HFF-Myc (cell line): ENCODE measurements at regions not wholly inside any gene's neighbourhood (a gene's known extent, or its start where the extent isn't known, plus 50 kb on each side); places are given as distances from the start of the nearest gene placed in this dataset.

ENCODE experiments used
- DNase-seq: peaks from one replicate; pipeline ENCODE4 v3.0.0-alpha.2; 2011; ENCODE audit warnings: low read depth; ENCODE audit errors: extremely low read depth
- H3K4me3 ChIP-seq: replicated peaks from 2 replicates; pipeline ENCODE4 v1.5.1; 2011; ENCODE audit warnings: low read depth, mild to moderate bottlenecking, control low read depth, low read length
- TF ChIP-seq, protein P1 (sequence below): IDR thresholded peaks from 2 replicates; pipeline ENCODE4 v1.5.1; 2012; ENCODE audit warnings: mild to moderate bottlenecking, low read depth, low read length, control low read depth; ENCODE audit errors: missing control alignments

DNA sequence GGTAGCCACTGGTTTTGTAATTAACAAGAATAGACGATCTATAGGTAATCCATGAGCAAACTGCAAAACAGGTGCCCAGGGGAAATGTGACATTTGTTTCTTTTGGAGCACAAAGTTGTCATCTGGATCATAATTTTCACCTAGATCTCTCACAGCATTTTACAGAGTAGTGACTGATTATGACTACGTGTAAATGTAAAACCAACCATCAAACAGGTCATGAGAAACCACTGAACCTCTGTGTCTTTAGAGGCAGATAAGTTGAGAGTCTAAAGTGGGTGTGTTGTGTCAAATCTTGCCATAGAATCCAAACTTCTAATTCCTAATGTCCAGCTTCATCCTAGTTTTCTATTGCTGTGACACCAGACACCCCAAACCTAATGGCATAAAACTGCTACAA is 648.1 kb downstream of the MID1IP1 start:
- H3K4me3 ChIP-seq, result no peak overlapping the region
- TF ChIP-seq, protein P1, sequence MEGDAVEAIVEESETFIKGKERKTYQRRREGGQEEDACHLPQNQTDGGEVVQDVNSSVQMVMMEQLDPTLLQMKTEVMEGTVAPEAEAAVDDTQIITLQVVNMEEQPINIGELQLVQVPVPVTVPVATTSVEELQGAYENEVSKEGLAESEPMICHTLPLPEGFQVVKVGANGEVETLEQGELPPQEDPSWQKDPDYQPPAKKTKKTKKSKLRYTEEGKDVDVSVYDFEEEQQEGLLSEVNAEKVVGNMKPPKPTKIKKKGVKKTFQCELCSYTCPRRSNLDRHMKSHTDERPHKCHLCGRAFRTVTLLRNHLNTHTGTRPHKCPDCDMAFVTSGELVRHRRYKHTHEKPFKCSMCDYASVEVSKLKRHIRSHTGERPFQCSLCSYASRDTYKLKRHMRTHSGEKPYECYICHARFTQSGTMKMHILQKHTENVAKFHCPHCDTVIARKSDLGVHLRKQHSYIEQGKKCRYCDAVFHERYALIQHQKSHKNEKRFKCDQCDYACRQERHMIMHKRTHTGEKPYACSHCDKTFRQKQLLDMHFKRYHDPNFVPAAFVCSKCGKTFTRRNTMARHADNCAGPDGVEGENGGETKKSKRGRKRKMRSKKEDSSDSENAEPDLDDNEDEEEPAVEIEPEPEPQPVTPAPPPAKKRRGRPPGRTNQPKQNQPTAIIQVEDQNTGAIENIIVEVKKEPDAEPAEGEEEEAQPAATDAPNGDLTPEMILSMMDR, result no peak
- DNase-seq, result no peak

DNA sequence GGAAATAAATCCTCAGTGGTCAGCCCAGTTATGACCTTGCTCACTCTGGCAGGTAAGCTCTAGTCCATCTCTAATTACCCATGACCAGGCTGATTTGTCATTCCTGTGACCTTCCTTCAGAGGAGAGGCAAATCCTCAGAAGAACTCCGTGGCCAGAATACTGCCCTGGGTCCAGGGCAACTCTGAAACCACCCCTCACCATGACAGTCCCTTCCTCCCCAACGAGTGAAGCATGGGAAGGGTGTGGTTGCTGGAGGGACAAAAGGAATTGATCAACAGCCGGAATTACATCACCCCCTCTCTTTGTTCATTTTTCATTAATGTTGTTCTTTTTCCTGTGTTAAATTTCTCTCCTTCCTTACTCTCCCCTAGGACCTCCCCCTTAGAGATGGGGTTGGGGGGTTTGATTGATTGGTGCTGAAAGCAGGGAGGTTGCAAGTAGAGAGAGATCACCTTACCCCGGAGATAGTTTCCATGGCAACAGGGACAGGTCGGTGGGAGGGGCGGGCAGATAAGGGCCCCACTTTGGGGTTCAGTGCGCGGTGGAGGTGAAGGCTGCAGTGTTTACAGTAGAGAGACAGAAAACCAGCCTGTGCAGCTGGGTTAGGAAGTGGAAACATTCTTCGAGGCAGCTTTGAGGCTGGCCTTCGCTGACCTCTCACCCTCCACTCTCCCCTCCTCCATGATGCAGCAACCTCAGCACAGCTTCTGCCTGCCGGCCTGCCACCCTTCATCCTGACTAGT is 647.4 kb downstream of the BCOR start:
- TF ChIP-seq, protein P1, result no peak
- no peak overlapping the region for H3K4me3 ChIP-seq
- DNase-seq, result no peak

DNA sequence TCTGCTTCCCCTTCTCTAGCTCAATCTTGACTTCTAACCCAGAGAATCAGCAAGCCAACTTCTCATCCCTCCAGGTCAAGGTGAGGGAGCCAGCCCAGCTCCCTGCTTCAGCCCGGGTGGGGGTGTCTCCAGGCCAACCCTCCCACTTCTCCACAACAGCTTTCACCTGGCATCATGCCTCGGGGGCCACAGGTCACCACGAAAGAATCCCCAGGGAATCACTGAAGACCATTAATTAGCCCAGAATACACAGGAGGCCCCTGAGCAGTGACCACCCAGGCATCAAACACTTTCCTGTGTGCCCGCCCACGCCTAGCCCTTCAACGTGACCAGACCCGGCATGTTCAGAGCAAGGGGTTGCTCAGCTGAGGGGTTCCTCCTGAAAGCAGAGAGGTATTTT is 646.7 kb downstream of the BCOR start:
- TF ChIP-seq, protein P1, result no peak
- no peak overlapping the region for H3K4me3 ChIP-seq
- DNase-seq, result no peak

DNA sequence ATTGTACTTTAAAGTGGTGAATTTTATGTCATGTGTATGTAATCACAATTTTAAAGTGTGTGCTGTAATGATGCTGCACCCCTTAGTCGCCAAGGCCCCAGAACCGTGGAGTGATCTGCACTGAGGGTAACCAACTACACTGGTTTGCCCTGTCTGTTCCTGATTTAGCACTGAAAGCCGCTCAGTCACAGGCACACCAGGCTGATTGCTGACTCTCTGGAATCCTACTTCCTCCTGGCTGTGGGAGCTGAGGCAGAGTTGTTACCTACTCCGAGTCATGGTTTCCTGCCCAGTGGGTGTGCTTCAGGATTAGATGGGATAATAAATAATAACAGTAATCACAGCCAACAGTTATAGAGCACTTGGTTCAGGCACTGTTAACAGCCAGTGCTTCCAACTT is 645.4 kb downstream of the BCOR start:
- DNase-seq, result no peak
- TF ChIP-seq, protein P1, result no peak
- H3K4me3 ChIP-seq, result no peak overlapping the region

DNA sequence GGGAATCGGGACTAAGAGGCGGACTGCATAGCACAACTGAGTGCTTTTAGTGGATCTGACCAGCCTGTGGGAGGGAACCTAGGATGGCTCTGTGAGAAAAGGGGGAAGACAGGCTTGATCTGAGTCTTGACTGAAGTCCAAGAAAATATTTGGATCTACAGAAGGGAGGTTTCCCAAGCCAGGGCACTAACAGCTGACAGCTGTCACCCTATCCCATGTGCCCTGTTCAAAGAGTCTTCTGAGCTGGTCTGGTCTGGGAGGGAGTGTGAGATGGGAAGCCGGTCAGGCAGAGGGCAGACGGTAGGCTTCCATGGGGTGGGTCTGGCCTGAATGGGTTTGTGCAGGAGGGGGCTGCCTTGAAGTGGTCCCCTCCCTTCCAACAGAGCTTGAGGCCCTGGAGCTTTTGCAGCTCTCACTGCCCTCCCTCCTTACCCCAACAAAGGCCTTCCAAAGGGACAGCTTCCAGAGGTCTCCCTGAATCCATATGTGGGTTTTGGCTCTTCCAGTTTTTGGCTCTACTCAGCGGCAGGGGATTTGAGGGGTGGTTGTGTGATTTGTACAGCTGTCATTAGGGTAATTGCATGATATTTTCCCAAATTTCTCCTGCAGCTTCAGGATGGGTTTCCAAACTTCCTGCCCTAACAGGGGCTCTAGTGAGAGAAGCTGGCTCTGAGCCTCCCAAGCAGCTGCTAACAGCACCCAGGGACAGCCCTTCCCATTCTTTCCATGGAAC is 643.7 kb downstream of the BCOR start:
- DNase-seq, result no peak
- H3K4me3 ChIP-seq, result no peak overlapping the region
- TF ChIP-seq, protein P1, result no peak

DNA sequence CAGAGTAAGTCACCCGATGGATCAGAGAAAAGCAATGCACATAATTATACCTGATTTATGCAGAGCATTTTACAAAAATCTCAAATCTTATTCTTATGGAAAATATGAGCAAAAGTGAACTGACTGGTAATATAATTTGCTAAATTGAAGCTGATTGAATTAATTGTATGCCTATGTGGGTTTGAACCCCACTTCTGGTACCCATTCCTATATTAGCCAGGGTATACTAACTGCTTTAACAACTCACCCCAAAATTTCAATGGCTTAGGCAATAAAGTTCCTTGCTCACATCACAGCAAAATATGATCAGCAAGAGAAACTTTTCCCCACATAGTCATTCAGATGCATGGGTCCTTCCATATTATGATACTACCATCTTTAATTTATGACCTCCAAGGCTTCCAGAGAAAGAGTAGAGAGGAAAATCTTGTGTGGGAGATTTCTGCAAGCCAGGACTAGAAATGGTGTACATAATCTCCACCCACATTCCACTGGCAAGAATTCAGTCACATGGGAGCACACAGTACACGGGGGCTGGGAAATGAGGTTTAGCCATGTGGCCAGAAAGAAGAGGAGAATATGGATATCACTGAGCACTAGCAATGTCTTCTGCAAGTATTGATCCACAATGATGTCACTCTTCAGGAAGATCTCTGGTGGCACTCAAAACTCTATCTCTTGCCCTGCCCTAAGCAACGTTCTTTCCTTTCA is 640.7 kb downstream of the BCOR start:
- DNase-seq, result no peak
- TF ChIP-seq, protein P1, result no peak
- H3K4me3 ChIP-seq, result no peak overlapping the region
